Duodenal mucosa (tissue), 2 donors: ENCODE measurements at regions not wholly inside any gene's neighbourhood (a gene's known extent, or its start where the extent isn't known, plus 50 kb on each side); places are given as distances from the start of the nearest gene placed in this dataset.

ENCODE experiments used
- H3K27ac ChIP-seq: one replicate; pipeline ENCODE4 v1.7.0; 2013; ENCODE audit warnings: low read depth, low read length
- H3K27me3 ChIP-seq, 2 donors: one replicate each; pipeline ENCODE4 v1.7.0; 2013; ENCODE audit warnings: low read length in 2 of 2, control low read depth in 1 of 2; ENCODE audit not compliant: insufficient read depth in 2 of 2, control insufficient read depth in 1 of 2
- H3K36me3 ChIP-seq, 2 donors: one replicate each; pipeline ENCODE4 v1.7.0; 2013; ENCODE audit warnings: low read length in 2 of 2, control low read depth in 1 of 2; ENCODE audit not compliant: insufficient read depth in 2 of 2, control insufficient read depth in 1 of 2
- H3K4me1 ChIP-seq, 2 donors: one replicate each; pipeline ENCODE4 v1.7.0; 2013; ENCODE audit warnings: low read length in 2 of 2, control low read depth in 1 of 2; ENCODE audit not compliant: insufficient read depth in 2 of 2, control insufficient read depth in 1 of 2
- H3K4me3 ChIP-seq, 2 donors: one replicate each; pipeline ENCODE4 v1.7.0; 2013; ENCODE audit warnings: low read length in 2 of 2, low read depth in 1 of 2
- H3K9ac ChIP-seq, 2 donors: one replicate each; pipeline ENCODE4 v1.7.0; 2013; ENCODE audit warnings: low read length in 2 of 2, low read depth in 1 of 2
- H3K9me3 ChIP-seq, 2 donors: one replicate each; pipeline ENCODE4 v1.7.0; 2013; ENCODE audit warnings: low read length in 2 of 2, control low read depth in 1 of 2; ENCODE audit not compliant: control insufficient read depth in 1 of 2

DNA sequence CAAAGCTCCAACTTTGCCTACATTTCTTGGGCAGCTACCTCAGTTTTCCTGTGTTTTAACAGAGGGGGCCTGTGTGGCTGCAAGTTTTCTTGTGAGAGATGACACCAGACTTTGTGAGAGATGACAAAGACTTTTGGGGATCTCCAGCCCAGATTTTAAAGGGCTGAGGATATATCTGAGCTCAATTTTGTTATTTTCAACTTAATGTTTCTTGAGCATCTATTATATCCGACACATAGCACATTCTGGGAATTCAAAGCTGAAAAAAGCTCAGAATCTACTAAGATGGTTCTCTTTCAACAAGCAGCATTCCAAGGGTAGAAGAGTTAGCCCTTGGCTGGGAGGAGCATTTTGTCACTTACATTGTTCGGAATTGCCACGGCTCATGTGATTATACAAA is 53.4 kb upstream of the PTGFRN start:
- H3K27me3 ChIP-seq, result no peaks in the 10 kb centered on the region
- peaks cover 23 to 28% of the 10 kb centered on the region in 2 donors for H3K4me1 ChIP-seq
- H3K36me3 ChIP-seq, result no peaks in the 10 kb centered on the region
- no peak overlapping the region for H3K27ac ChIP-seq
- no peaks in the 10 kb centered on the region for H3K9me3 ChIP-seq
- no peak overlapping the region for H3K4me3 ChIP-seq
- no peak overlapping the region for H3K9ac ChIP-seq

DNA sequence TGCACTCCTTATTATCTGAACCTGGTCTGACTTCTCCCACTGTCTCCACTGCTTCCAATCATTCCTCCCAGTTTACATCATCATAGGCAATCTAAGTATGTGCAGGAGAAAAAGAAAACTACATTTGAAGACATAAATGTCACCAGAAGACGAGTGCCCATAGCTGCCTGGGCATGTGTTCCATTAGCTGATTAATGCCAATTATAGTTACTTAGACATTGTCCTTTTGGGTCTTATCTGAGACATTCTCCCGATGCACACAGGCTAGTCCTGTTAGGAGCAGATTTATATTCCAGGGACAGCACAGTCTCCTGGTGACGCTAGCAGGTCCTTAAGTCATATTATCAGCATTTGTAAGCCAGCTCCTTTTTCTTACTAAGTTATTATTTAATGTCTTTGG is 52.6 kb upstream of the PTGFRN start:
- H3K27me3 ChIP-seq, result no peaks in the 10 kb centered on the region
- H3K27ac ChIP-seq, result no peak overlapping the region
- no peaks in the 10 kb centered on the region for H3K9me3 ChIP-seq
- H3K36me3 ChIP-seq, result no peaks in the 10 kb centered on the region
- no peak overlapping the region for H3K9ac ChIP-seq
- H3K4me3 ChIP-seq, result no peak overlapping the region
- H3K4me1 ChIP-seq, result peaks cover 23 to 28% of the 10 kb centered on the region in 2 donors
